ENCODE measurements at regions not wholly inside any gene's neighbourhood (a gene's known extent, or its start where the extent isn't known, plus 50 kb on each side); places are given as distances from the start of the nearest gene placed in this dataset.

DNA sequence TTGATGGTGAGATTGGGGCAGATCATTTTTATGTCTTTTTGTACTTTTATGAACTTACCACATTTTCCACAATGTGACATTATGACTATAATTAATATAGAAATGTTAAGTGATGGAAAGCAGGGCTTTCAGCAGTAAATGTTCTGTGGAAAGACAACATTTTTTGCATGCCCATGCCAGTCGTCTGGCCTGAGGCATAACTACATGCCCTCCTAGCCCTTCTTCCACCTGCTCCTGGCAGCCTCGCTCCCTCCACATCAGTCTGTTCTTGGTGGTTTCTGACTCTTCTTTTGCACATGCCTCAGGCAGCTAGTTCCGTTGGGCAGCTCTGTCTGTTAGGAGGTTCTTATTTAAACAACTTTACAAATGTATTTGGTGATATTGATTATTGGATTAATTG is 182.0 kb upstream of the TWIST2 start:
- no peak for DNase-seq (ENCODE audit: low read depth)
- H3K4me3 ChIP-seq (ENCODE audit: low read depth, low read length): no peak overlapping the region

DNA sequence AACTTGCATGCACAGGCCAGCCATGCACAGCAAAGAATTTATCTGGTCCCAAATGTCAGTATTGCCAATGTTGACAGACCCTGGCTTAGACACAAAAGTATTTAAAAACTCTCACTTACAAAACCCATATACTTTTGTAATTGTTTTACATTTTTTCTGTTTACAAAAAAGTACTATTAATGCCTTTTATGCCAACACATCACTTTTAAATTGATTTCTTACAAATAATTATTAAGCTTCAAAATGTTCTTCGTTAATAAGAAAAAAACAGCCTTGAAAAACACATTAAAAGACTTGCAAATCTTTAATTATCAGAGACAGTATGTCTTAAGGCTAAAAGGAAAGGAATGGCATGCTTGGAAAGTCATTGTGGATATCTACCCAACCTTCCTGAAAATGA is 181.3 kb upstream of the TWIST2 start:
- no peak overlapping the region for H3K4me3 ChIP-seq (ENCODE audit: low read depth, low read length)
- DNase-seq (ENCODE audit: low read depth): no peak
- TF ChIP-seq, protein P1, sequence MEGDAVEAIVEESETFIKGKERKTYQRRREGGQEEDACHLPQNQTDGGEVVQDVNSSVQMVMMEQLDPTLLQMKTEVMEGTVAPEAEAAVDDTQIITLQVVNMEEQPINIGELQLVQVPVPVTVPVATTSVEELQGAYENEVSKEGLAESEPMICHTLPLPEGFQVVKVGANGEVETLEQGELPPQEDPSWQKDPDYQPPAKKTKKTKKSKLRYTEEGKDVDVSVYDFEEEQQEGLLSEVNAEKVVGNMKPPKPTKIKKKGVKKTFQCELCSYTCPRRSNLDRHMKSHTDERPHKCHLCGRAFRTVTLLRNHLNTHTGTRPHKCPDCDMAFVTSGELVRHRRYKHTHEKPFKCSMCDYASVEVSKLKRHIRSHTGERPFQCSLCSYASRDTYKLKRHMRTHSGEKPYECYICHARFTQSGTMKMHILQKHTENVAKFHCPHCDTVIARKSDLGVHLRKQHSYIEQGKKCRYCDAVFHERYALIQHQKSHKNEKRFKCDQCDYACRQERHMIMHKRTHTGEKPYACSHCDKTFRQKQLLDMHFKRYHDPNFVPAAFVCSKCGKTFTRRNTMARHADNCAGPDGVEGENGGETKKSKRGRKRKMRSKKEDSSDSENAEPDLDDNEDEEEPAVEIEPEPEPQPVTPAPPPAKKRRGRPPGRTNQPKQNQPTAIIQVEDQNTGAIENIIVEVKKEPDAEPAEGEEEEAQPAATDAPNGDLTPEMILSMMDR (IDR thresholded peaks at IDR 0.05; ENCODE audit: low read depth, low read length, missing control alignments): no peak

More for the DNA sequence above, 182.0 kb upstream of the TWIST2 start:
- TF ChIP-seq, protein P1 (IDR thresholded peaks at IDR 0.05; ENCODE audit: low read depth, low read length, missing control alignments): no peak

DNA sequence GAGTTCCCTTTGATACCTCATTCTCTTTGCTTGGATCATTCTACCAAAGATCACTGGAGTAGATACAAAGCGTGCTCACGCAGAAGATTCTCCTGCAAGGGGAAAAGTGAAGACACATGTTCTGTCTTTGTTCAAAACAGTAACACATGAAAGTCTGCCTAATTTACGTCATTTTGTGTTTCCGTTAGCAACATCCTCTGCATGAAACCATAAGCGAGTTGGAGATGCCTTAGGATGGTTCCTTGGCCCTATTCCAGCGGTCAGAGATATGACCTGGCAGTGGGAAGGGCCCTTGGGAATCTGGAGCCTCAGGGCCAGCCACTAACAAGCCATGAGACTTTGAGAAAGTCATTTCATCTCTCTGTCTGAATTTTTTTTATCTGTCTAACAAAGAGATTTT is 180.9 kb upstream of the TWIST2 start:
- TF ChIP-seq, protein P1 (IDR thresholded peaks at IDR 0.05; ENCODE audit: low read depth, low read length, missing control alignments): no peak
- DNase-seq (ENCODE audit: low read depth): no peak
- H3K4me3 ChIP-seq (ENCODE audit: low read depth, low read length): no peak overlapping the region

DNA sequence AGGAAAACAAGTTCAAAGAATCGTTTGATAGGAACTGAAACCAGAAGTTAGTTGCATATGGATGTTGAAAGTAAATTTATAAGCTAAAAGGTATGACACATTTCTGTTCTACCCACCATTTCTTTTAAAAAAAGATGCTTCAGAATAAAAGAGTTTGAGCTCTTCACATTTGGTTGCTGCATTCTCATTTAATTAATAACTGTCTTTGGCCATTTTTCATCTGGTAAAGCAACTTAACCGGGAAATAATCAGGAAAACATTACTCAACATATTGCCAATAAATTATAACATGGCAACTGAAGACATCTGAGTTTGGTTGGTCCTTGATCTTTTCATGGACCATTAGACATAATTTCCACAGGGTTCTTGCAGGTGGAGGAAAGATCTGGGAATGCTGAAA is 180.2 kb upstream of the TWIST2 start:
- DNase-seq (ENCODE audit: low read depth): no peak
- TF ChIP-seq, protein P1 (IDR thresholded peaks at IDR 0.05; ENCODE audit: low read depth, low read length, missing control alignments): no peak
- H3K4me3 ChIP-seq (ENCODE audit: low read depth, low read length): no peak overlapping the region

DNA sequence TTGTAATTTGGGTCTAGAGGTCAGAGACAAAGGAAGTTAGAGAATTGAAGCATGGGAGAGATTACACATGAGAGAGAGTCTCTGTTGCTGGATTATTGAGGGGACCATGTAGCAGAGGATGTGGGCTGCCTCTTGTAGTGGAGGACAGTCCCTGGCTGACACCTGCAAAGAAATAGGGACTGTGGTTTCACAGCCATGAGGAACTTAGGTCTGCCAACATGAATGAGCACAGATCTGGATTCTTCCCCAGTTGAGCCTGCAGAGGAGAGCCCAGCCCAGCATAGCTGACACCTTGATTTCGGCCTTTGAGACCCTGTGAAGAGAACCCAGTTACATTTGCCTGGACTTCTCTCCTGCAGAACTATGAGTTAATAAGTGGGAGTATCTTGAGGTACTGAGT is 179.5 kb upstream of the TWIST2 start:
- TF ChIP-seq, protein P1 (IDR thresholded peaks at IDR 0.05; ENCODE audit: low read depth, low read length, missing control alignments): no peak
- DNase-seq (ENCODE audit: low read depth): no peak
- no peak overlapping the region for H3K4me3 ChIP-seq (ENCODE audit: low read depth, low read length)

DNA sequence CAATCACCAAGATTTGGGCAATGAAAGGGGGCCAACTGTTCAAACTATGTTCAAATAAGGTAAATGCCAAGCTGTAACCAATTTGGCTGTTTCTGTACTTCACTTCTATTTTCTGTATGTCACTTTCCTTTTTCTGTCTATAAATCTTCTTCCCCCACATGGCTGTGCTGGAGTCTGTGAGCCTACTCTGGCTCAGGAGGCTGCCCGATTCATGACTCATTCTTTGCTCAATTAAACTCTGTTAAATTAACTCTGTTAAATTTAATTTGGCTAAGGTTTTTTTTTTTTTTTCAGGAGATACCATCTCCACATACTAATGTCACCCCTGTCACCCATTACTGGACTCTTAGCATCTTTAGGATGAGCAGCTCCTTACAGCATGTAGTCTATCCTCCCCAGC is 178.8 kb upstream of the TWIST2 start:
- no peak for DNase-seq (ENCODE audit: low read depth)
- TF ChIP-seq, protein P1 (IDR thresholded peaks at IDR 0.05; ENCODE audit: low read depth, low read length, missing control alignments): no peak
- H3K4me3 ChIP-seq (ENCODE audit: low read depth, low read length): no peak overlapping the region

DNA sequence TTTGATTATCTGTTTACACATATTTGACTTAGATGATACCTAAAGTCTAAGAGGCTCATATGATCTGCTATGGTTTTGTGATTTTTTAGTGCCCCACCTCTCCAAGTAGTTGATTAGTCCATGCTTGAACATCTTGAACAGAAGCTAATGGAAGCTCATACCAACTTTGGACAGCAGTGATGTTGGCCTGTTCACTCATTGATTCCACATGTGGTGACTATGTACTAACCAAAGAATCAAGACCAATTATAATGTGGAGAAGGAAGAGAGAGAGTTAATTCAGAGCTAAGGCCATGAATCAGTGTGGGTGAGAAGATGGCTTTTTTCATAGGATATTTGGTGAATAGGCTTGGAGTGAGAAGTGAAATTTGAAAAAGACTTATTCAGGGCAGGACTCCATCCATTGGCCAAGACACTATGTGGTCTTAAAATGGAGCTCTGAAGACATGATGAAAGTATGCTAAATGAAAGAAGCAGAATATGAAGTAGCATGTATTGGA is 178.3 kb upstream of the TWIST2 start:
- no peak overlapping the region for H3K4me3 ChIP-seq (ENCODE audit: low read depth, low read length)
- TF ChIP-seq, protein P1 (IDR thresholded peaks at IDR 0.05; ENCODE audit: low read depth, low read length, missing control alignments): no peak
- no peak for DNase-seq (ENCODE audit: low read depth)
